GM12874 (cell line): ENCODE measurements at regions not wholly inside any gene's neighbourhood (a gene's known extent, or its start where the extent isn't known, plus 50 kb on each side); places are given as distances from the start of the nearest gene placed in this dataset.

Experiments
- TF ChIP-seq, protein P1 (sequence below): IDR thresholded peaks from 2 replicates; pipeline ENCODE4 v1.5.1; 2011; ENCODE audit warnings: low read depth, mild to moderate bottlenecking, control low read depth, low read length, moderate library complexity; ENCODE audit not compliant: insufficient read depth

DNA sequence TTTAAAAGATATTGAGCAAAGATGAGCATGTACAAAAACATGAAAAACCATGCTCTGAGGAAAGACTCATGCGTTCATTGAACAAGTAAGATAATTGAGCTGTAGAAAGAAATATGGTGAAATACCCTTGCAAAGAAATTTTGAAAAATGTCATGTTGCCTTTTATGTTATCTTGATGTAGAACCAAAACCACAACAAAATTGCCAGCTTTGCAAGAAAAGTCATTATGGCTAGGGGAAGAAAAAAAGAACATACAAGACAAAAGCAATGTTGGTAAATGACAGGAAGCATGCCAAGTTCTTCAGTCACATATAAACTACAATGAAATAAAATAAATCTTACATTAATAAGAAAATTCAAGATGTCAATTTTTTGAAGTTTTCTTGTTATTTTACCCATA, 368.0 kb downstream of the IRX1 start:
- TF ChIP-seq, protein P1, sequence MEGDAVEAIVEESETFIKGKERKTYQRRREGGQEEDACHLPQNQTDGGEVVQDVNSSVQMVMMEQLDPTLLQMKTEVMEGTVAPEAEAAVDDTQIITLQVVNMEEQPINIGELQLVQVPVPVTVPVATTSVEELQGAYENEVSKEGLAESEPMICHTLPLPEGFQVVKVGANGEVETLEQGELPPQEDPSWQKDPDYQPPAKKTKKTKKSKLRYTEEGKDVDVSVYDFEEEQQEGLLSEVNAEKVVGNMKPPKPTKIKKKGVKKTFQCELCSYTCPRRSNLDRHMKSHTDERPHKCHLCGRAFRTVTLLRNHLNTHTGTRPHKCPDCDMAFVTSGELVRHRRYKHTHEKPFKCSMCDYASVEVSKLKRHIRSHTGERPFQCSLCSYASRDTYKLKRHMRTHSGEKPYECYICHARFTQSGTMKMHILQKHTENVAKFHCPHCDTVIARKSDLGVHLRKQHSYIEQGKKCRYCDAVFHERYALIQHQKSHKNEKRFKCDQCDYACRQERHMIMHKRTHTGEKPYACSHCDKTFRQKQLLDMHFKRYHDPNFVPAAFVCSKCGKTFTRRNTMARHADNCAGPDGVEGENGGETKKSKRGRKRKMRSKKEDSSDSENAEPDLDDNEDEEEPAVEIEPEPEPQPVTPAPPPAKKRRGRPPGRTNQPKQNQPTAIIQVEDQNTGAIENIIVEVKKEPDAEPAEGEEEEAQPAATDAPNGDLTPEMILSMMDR, result no peak

DNA sequence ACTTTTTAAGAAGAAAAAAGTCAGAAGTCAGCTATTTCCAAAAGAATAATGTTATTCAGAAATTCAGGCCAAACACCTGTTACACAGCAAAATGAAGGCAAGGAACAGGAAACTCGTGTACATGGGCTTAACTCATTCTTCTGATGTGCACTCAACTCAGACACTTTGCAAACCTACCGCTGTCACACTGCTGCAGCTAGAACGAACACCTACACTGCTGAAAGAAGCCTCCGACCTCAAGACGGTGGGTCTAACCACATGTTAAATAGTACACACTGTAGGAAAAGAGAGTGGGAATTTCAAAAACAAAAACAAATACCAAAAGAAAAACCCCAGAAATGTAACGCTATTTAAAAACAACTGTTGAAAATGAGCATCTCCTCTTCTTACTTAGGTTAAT, 384.5 kb downstream of the IRX1 start:
- TF ChIP-seq, protein P1, result no peak

DNA sequence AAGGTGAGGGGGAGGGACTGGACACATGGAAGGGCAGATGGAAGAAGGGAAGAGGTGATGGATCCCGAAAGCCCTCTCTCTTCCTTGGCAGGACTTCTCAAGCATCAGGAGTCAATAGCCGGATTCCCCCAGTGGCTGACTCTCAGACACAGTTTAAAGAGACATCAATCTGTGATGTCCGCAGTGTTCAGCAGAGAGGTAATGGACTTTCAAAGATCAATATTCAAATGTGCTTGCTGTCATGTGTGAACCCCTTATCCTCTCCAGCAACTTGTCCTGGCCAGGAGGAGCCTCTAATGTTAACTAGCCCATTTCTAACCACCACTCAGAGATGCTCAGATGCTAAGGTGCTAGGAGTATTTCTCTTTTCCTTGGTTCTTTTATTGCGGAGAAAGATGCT, 392.2 kb downstream of the IRX1 start:
- TF ChIP-seq, protein P1, result no peak

DNA sequence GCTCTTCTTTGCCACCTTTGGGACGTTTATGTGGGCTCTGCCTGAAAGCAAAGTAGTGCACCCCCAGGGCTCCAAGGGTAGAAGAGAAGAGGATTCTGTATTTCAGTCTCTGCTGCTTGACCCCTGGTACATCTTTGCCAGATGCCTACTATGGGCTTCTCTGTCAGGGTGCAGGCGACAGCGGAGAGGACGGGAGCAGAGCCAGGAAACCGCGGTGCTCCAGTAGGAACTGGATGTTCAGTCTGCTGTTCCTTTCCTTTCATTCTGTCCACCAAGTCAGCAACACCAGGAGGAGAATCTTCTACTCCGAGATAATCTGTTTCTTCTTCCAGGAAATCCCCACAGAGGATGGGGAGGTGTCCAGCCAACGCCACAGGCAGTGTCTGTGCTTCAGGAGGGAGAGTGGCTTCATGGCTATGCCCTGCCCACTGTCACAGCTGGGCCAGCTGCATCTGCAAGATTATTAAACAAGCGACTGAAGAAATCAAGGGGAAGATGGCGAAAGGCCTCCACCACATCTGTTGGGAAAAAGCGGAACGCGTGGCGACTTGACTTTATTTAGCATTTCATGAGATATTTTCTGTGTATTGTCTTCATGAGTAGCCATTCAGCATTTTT, 398.3 kb downstream of the IRX1 start:
- TF ChIP-seq, protein P1, result no peak

DNA sequence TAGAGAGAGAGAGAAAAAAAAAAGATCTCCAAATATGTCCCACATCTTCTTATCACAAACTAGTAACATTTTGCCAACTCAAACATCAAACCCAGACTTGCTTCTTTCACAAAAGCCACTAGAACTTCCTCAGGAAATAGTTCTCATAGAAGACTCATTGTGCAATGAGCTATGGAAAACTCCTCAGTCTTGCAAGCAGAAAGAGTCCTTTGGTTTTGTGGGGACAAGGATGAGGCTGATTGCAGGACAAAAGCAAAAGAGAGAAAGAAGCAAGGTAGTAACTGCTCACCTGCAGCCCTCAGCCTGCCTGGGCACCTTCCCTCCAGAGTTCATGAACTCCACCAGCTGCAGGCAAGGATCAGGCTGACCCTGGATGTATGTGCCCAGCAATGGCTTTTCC, 399.0 kb downstream of the IRX1 start:
- TF ChIP-seq, protein P1, result no peak

DNA sequence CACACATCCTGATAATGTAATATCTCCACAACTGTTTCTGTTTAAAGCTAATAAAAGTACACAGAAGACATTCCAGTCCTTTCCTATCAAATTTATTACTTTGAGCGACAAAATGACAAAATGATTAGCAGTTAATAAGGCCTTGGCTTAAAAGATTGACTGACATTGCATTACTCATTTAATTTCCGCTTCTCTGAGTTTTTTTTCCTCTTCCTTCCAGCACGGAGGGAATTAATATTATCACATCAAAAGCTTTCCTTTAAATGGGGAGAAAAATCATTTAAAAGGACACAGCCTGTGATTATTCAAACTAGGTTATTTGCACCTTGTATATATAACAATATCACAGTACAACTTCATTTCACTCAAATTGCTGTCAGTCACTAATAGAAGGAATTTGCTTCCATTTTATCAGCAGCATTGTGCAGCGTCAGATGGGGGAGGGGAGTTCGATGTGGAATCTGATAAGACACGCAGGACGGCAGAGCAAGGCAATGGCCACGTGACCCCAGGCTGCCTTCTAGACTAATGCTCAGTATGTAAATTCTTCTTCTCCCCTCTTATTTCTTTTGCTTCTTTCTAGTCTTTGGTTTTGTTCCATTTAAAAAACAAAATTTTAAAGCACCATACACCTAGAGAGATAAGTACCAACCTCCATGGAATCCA, 400.5 kb downstream of the IRX1 start:
- TF ChIP-seq, protein P1, result no peak

DNA sequence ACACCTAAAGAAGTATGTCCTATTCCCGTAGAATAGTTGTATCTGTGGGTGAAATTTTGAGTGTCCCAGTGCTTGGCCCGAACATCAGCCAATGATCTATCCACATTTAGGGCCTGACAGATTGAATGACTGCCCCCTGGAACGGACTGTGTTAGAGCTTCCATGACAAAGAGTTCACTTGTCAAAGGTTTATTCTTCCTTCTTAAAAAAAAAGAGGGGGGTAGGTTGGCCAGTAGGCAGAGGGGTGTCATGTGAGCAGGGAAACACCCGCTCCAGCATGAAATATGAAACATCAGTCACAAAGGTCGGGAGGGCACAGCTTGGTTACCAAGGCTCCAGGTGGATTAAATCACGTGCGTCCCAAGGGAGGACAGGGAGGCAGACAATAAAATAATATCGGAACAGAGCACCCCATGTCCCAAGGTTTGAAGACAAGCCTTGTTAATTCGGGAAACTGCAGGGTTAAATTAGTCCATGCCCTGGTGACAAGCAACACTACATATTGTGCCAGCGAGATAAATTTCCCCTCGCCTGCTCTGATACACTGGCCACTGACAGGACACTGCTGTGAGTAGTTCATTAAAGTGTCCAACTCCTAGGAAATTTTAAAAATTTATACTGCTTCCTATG, 401.2 kb downstream of the IRX1 start:
- TF ChIP-seq, protein P1, result no peak
